ENCODE measurements at regions not wholly inside any gene's neighbourhood (a gene's known extent, or its start where the extent isn't known, plus 50 kb on each side); places are given as distances from the start of the nearest gene placed in this dataset.

DNA sequence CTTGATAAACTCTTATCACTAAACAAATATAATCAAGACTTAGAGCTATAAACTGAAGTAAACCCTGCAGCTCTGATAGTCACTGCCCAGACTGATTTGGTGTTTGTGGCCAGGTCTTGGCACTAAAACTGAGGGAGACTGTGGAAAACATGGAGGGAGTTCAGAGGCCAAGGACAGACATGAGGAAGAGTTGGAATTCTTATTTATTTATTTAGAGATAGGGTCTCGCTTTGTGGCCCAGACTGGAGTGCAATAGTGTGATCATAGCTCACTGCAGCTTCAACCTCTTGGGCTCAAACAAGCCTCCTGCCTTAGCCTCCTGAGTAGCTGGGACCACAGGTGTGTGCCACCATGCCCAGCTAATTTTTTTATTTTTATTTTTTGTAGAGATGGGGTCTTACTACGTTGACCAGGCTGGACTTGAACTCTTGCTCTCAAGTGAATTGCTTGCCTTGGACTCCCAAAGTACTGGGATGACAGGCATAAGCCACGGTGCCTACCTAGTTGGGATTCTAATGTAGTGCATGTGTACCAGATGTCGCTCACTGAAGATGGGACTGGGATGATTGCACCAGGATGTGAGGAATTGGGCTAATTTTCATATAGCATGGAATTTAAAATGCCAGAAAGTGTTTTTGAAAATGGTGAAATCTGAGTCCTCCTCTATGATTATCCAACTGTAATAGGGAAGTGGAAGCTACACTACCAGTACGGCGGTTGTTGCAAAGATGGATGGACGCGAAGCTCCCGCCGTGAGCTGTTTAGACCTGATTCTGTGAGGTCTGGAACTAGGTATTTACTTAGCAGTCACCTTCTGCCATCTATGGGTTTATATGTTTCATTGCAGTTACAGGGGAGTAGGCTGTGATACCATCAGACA lies 52.7 kb upstream of the CTLA4 start (continued):
- TF ChIP-seq HNRNPK (IDR thresholded peaks at IDR 0.05; ENCODE audit: low read depth, low read length, poor library complexity, severe bottlenecking) (no peak), ZNF333 (CRISPR knock-in tag; IDR thresholded peaks at IDR 0.05; ENCODE audit: borderline replicate concordance) (no peak), RFX1 (IDR thresholded peaks at IDR 0.05) (no peak), ZBTB8A (CRISPR knock-in tag; IDR thresholded peaks at IDR 0.05; ENCODE audit: borderline replicate concordance, low read depth) (no peak), ZNF251 (CRISPR knock-in tag; IDR thresholded peaks at IDR 0.05) (no peak), ZNF672 (CRISPR knock-in tag; IDR thresholded peaks at IDR 0.05) (no peak), TAF15 (IDR thresholded peaks at IDR 0.05; ENCODE audit: low read depth, low read length, poor library complexity, severe bottlenecking) (no peak), ZNF17 (CRISPR knock-in tag; IDR thresholded peaks at IDR 0.05) (no peak), NAIF1 (CRISPR knock-in tag; IDR thresholded peaks at IDR 0.05; ENCODE audit: borderline replicate concordance) (no peak), RAD21 (CRISPR knock-in tag; IDR thresholded peaks at IDR 0.05) (peak; percentile 94), HNRNPLL (IDR thresholded peaks at IDR 0.05; ENCODE audit: low read depth, low read length, poor library complexity, severe bottlenecking) (no peak), SIX1 (CRISPR knock-in tag; IDR thresholded peaks at IDR 0.05; ENCODE audit: borderline replicate concordance) (peak; percentile 26; the same call in 1 of the 2 replicates), ZSCAN25 (CRISPR knock-in tag; IDR thresholded peaks at IDR 0.05) (no peak), MLLT10 (CRISPR knock-in tag; IDR thresholded peaks at IDR 0.05) (no peak)
- TF ChIP-seq, protein P1, sequence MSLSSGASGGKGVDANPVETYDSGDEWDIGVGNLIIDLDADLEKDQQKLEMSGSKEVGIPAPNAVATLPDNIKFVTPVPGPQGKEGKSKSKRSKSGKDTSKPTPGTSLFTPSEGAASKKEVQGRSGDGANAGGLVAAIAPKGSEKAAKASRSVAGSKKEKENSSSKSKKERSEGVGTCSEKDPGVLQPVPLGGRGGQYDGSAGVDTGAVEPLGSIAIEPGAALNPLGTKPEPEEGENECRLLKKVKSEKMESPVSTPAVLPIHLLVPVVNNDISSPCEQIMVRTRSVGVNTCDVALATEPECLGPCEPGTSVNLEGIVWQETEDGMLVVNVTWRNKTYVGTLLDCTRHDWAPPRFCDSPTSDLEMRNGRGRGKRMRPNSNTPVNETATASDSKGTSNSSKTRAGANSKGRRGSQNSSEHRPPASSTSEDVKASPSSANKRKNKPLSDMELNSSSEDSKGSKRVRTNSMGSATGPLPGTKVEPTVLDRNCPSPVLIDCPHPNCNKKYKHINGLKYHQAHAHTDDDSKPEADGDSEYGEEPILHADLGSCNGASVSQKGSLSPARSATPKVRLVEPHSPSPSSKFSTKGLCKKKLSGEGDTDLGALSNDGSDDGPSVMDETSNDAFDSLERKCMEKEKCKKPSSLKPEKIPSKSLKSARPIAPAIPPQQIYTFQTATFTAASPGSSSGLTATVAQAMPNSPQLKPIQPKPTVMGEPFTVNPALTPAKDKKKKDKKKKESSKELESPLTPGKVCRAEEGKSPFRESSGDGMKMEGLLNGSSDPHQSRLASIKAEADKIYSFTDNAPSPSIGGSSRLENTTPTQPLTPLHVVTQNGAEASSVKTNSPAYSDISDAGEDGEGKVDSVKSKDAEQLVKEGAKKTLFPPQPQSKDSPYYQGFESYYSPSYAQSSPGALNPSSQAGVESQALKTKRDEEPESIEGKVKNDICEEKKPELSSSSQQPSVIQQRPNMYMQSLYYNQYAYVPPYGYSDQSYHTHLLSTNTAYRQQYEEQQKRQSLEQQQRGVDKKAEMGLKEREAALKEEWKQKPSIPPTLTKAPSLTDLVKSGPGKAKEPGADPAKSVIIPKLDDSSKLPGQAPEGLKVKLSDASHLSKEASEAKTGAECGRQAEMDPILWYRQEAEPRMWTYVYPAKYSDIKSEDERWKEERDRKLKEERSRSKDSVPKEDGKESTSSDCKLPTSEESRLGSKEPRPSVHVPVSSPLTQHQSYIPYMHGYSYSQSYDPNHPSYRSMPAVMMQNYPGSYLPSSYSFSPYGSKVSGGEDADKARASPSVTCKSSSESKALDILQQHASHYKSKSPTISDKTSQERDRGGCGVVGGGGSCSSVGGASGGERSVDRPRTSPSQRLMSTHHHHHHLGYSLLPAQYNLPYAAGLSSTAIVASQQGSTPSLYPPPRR (CRISPR knock-in tag; IDR thresholded peaks at IDR 0.05; ENCODE audit: borderline replicate concordance), result 0 out of 2 replicates have a peak, but pooled peaks have one; percentile 54
- TF ChIP-seq, protein P2, sequence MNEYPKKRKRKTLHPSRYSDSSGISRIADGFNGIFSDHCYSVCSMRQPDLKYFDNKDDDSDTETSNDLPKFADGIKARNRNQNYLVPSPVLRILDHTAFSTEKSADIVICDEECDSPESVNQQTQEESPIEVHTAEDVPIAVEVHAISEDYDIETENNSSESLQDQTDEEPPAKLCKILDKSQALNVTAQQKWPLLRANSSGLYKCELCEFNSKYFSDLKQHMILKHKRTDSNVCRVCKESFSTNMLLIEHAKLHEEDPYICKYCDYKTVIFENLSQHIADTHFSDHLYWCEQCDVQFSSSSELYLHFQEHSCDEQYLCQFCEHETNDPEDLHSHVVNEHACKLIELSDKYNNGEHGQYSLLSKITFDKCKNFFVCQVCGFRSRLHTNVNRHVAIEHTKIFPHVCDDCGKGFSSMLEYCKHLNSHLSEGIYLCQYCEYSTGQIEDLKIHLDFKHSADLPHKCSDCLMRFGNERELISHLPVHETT (CRISPR knock-in tag; conservative IDR thresholded peaks at IDR 0.05), result no peak
- TF ChIP-seq, protein P3, sequence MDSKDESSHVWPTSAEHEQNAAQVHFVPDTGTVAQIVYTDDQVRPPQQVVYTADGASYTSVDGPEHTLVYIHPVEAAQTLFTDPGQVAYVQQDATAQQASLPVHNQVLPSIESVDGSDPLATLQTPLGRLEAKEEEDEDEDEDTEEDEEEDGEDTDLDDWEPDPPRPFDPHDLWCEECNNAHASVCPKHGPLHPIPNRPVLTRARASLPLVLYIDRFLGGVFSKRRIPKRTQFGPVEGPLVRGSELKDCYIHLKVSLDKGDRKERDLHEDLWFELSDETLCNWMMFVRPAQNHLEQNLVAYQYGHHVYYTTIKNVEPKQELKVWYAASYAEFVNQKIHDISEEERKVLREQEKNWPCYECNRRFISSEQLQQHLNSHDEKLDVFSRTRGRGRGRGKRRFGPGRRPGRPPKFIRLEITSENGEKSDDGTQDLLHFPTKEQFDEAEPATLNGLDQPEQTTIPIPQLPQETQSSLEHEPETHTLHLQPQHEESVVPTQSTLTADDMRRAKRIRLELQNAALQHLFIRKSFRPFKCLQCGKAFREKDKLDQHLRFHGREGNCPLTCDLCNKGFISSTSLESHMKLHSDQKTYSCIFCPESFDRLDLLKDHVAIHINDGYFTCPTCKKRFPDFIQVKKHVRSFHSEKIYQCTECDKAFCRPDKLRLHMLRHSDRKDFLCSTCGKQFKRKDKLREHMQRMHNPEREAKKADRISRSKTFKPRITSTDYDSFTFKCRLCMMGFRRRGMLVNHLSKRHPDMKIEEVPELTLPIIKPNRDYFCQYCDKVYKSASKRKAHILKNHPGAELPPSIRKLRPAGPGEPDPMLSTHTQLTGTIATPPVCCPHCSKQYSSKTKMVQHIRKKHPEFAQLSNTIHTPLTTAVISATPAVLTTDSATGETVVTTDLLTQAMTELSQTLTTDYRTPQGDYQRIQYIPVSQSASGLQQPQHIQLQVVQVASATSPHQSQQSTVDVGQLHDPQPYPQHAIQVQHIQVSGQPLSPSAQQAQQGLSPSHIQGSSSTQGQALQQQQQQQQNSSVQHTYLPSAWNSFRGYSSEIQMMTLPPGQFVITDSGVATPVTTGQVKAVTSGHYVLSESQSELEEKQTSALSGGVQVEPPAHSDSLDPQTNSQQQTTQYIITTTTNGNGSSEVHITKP (CRISPR knock-in tag; IDR thresholded peaks at IDR 0.05; ENCODE audit: low read depth), result no peak
- TF ChIP-seq, protein P4, sequence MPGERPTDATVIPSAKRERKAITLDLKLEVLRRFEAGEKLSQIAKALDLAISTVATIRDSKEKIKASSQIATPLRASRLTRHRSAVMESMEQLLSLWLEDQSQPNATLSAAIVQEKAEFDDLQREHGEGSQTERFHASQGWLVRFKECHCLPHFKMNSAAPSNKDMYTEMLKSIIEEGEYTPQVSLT (CRISPR knock-in tag; IDR thresholded peaks at IDR 0.05; ENCODE audit: borderline replicate concordance, low read depth), result no peak

Measured in HepG2 (cell line).